Stomach (tissue), 4 donors: ENCODE measurements at regions not wholly inside any gene's neighbourhood (a gene's known extent, or its start where the extent isn't known, plus 50 kb on each side); places are given as distances from the start of the nearest gene placed in this dataset.

ENCODE experiments used
- EP300 ChIP-seq: sonication (generic); formaldehyde crosslinking; IDR thresholded peaks from one replicate; pipeline ENCODE4 v1.6.1; 2017; ENCODE audit warnings: antibody characterized with exemption
- POLR2A ChIP-seq, 4 donors: fragments of 450-650 bp; IDR thresholded peaks; one replicate each; pipeline ENCODE4 v1.6.1; 2016; ENCODE audit warnings: antibody characterized with exemption in 4 of 4, control low read depth in 2 of 4, mild to moderate bottlenecking in 1 of 4, moderate library complexity in 1 of 4
- TF ChIP-seq, protein P1 (sequence below), 7 experiments: fragments of 450-650 bp in 4 of 7; fragments of 200-600 bp in 3 of 7; sonication (generic) in 3 of 7; IDR thresholded peaks; one replicate each; pipeline ENCODE4 v1.5.1; 2016 to 2019; ENCODE audit warnings: antibody characterized with exemption in 7 of 7, control low read depth in 2 of 7, mild to moderate bottlenecking in 1 of 7

DNA sequence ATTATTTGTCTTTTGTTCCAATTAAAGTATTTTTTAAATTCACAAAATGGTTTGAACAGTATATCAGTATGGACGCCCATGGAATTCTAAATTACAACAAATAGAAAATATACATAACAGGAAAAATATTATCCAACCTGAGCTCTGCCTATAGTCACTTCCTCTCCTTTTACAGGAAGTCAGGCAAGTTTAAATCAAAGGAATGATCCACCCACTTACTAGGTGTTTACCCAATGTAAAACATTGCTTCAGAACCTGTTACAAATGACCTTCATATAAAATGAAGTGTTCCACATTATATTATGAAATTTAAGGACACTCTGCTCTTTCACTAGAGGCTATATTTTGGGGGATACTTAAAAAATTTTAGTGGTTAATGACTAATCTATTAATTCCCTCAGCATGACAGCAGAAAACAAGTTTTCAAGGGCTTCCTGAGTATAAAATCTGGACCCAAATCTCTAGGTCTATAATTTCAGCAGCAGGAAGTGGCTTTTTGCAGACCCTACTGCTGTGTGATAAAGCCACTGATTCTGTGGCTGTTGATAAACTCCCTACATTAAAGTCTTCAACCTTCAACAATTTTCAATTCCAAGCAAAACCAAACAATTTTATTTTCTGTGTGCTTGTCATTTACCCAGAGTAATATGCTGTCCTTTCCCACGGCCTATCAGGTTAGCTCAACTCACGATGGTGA is 722.6 kb downstream of the GATA3 start:
- no peak for TF ChIP-seq POLR2A (IDR thresholded peaks at IDR 0.05)
- no peak for TF ChIP-seq EP300
- TF ChIP-seq, protein P1, sequence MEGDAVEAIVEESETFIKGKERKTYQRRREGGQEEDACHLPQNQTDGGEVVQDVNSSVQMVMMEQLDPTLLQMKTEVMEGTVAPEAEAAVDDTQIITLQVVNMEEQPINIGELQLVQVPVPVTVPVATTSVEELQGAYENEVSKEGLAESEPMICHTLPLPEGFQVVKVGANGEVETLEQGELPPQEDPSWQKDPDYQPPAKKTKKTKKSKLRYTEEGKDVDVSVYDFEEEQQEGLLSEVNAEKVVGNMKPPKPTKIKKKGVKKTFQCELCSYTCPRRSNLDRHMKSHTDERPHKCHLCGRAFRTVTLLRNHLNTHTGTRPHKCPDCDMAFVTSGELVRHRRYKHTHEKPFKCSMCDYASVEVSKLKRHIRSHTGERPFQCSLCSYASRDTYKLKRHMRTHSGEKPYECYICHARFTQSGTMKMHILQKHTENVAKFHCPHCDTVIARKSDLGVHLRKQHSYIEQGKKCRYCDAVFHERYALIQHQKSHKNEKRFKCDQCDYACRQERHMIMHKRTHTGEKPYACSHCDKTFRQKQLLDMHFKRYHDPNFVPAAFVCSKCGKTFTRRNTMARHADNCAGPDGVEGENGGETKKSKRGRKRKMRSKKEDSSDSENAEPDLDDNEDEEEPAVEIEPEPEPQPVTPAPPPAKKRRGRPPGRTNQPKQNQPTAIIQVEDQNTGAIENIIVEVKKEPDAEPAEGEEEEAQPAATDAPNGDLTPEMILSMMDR (IDR thresholded peaks at IDR 0.05) = no peak
